ENCODE measurements at regions not wholly inside any gene's neighbourhood (a gene's known extent, or its start where the extent isn't known, plus 50 kb on each side); places are given as distances from the start of the nearest gene placed in this dataset.
"Not testable (repeated sequence)": the region's sequence is repeated elsewhere in the genome, so short reads cannot be mapped to it uniquely, and the experiment has no call there.

- DNase-seq, result no peak
Observed at GRCh38 chr4:125760201-125760819, 445.6 kb downstream of the FAT4 start.

- no peak for DNase-seq
Observed at GRCh38 chr4:125760956-125761355, 446.2 kb downstream of the FAT4 start.

- no peak for DNase-seq
Observed at GRCh38 chr4:125762537-125762936, 447.8 kb downstream of the FAT4 start.

- DNase-seq, result no peak
Observed at GRCh38 chr4:125765941-125766340, 451.2 kb downstream of the FAT4 start.

GRCh38 chr4:125770814-125771398, 456.2 kb downstream of the FAT4 start:
- no peak for DNase-seq

- no peak for DNase-seq
Observed at GRCh38 chr4:125772680-125773079, 457.9 kb downstream of the FAT4 start.

GRCh38 chr4:125773502-125773901, 458.7 kb downstream of the FAT4 start:
- DNase-seq, result no peak

- DNase-seq, result no peak
Observed at GRCh38 chr4:125773931-125774330, 459.2 kb downstream of the FAT4 start.

GRCh38 chr4:125776146-125776545, 461.4 kb downstream of the FAT4 start:
- DNase-seq, result no peak

GRCh38 chr4:125780164-125780563, 465.4 kb downstream of the FAT4 start:
- no peak for DNase-seq

- no peak for DNase-seq
Observed at GRCh38 chr4:125780747-125781146, 466.0 kb downstream of the FAT4 start.

GRCh38 chr4:125781651-125782050, 466.9 kb downstream of the FAT4 start:
- DNase-seq, result no peak

- DNase-seq, result no peak
Observed at GRCh38 chr4:125784741-125785140, 470.0 kb downstream of the FAT4 start.

- DNase-seq, result peak in 1 of 3 experiments; percentile 8
Observed at GRCh38 chr4:125787707-125788106, 473.0 kb downstream of the FAT4 start.

- no peak for DNase-seq
Observed at GRCh38 chr4:125789023-125789422, 474.3 kb downstream of the FAT4 start.

GRCh38 chr4:125791896-125792295, 477.1 kb downstream of the FAT4 start:
- no peak for DNase-seq

GRCh38 chr4:125794989-125795388, 480.2 kb downstream of the FAT4 start:
- peak in 1 of 3 experiments; percentile 15 for DNase-seq

- DNase-seq, result peak in 1 of 3 experiments; percentile 32
Observed at GRCh38 chr4:125796138-125796537, 481.4 kb downstream of the FAT4 start.

- not testable (repeated sequence) for DNase-seq
Observed at GRCh38 chr4:125797621-125798020, 482.9 kb downstream of the FAT4 start.

- no peak for DNase-seq
Observed at GRCh38 chr4:125801373-125801772, 486.6 kb downstream of the FAT4 start.

GRCh38 chr4:125801924-125802323, 487.2 kb downstream of the FAT4 start:
- no peak for DNase-seq

- DNase-seq, result no peak
Observed at GRCh38 chr4:125808022-125808421, 493.3 kb downstream of the FAT4 start.

GRCh38 chr4:125808570-125808969, 493.8 kb downstream of the FAT4 start:
- DNase-seq, result no peak

- DNase-seq, result no peak
Observed at GRCh38 chr4:125811892-125812291, 497.1 kb downstream of the FAT4 start.

Measured in NCI-H1417 (cell line).